Activated B cell treated with CpG ODN at 0.5 μM for 24 hours (primary cell): ENCODE measurements at regions not wholly inside any gene's neighbourhood (a gene's known extent, or its start where the extent isn't known, plus 50 kb on each side); places are given as distances from the start of the nearest gene placed in this dataset.

Experiments
- ATAC-seq: fragments of 200-7000 bp; cut with Tn5 transposase; one replicate; pipeline ENCODE4 v1.10.0; 2021; ENCODE audit warnings: low read depth, mild to moderate bottlenecking, moderate library complexity
- CTCF ChIA-PET: fragments of 350-600 bp; sonication (Branson Sonifier 250); formaldehyde crosslinking; loops from one replicate; lab custom pipeline; 2021; ENCODE audit warnings: antibody characterized with exemption; lab: Charles Lee
- POLR2A ChIA-PET: fragments of 350-600 bp; sonication (Branson Sonifier 250); formaldehyde crosslinking; loops from one replicate; lab custom pipeline; 2021; ENCODE audit warnings: antibody characterized with exemption; lab: Charles Lee
- DNase-seq: peaks from one replicate; pipeline ENCODE4 v3.0.0; 2022
- H3K27ac Mint-ChIP-seq: one replicate; pipeline ENCODE4 v1.8.0; 2020; ENCODE audit warnings: mixed read lengths
- H3K27me3 Mint-ChIP-seq: one replicate; pipeline ENCODE4 v1.8.0; 2021; ENCODE audit warnings: mixed read lengths
- H3K36me3 Mint-ChIP-seq: one replicate; pipeline ENCODE4 v1.8.0; 2021; ENCODE audit warnings: low read depth, mixed read lengths
- H3K4me1 Mint-ChIP-seq: one replicate; pipeline ENCODE4 v1.8.0; 2021; ENCODE audit warnings: mixed read lengths
- H3K4me3 Mint-ChIP-seq: one replicate; pipeline ENCODE4 v1.8.0; 2020; ENCODE audit warnings: mild to moderate bottlenecking, mixed read lengths
- H3K9me3 Mint-ChIP-seq: one replicate; pipeline ENCODE4 v1.8.0; 2020; ENCODE audit warnings: mixed read lengths
- CTCF ChIP-seq: fragments of 200-600 bp; IDR thresholded peaks from one replicate; pipeline ENCODE4 v1.8.0; 2022; ENCODE audit warnings: antibody characterized with exemption, mild to moderate bottlenecking
- intact Hi-C: fragments of 100-400 bp; cut with micrococcal nuclease; formaldehyde crosslinking; loops from one replicate; pipeline ENCODE4 v1.15.1; 2024

- Mint-ChIP-seq H3K27me3 (no peaks in the 10 kb centered on the region), H3K27ac (no peak overlapping the region), H3K4me1 (no peaks in the 10 kb centered on the region), H3K4me3 (no peak overlapping the region), H3K9me3 (no peaks in the 10 kb centered on the region), H3K36me3 (no peaks in the 10 kb centered on the region)
- CTCF ChIA-PET = no interaction called here
- no peak for DNase-seq
- POLR2A ChIA-PET = no interaction called here
- intact Hi-C loops = no loop called here
- TF ChIP-seq CTCF = no peak
- ATAC-seq = no peak
These were observed 693.4 kb downstream of the NOVA1 start for GRCh38 chr14:25904446-25904845.

GRCh38 chr14:25899197-25899596, 698.6 kb downstream of the NOVA1 start:
- no peaks in the 10 kb centered on the region for H3K36me3 Mint-ChIP-seq
- TF ChIP-seq CTCF = no peak
- POLR2A ChIA-PET = no interaction called here
- H3K4me1 Mint-ChIP-seq = no peaks in the 10 kb centered on the region
- no peaks in the 10 kb centered on the region for H3K9me3 Mint-ChIP-seq
- CTCF ChIA-PET = interaction anchor here (0.7 kb wide), 1 partner anchor 9 kb away, joined by 3 read pairs; no protein-coding TSS in a partner anchor
- no peak for DNase-seq
- no peak for ATAC-seq
- H3K4me3 Mint-ChIP-seq = no peak overlapping the region
- intact Hi-C loops = no loop called here
- no peaks in the 10 kb centered on the region for H3K27me3 Mint-ChIP-seq
- H3K27ac Mint-ChIP-seq = no peak overlapping the region

GRCh38 chr14:25896777-25897176, 701.1 kb downstream of the NOVA1 start:
- Mint-ChIP-seq H3K9me3 (peaks cover 8% of the 10 kb centered on the region), H3K4me3 (no peak overlapping the region), H3K27me3 (no peaks in the 10 kb centered on the region), H3K36me3 (no peaks in the 10 kb centered on the region), H3K27ac (no peak overlapping the region), H3K4me1 (no peaks in the 10 kb centered on the region)
- intact Hi-C loops = no loop called here
- TF ChIP-seq CTCF = no peak
- ATAC-seq (no peak), DNase-seq (no peak)
- ChIA-PET CTCF (no interaction called here), POLR2A (no interaction called here)

GRCh38 chr14:25895740-25896139, 702.1 kb downstream of the NOVA1 start:
- Mint-ChIP-seq H3K9me3 (peaks cover 8% of the 10 kb centered on the region), H3K4me1 (no peaks in the 10 kb centered on the region), H3K36me3 (no peaks in the 10 kb centered on the region), H3K4me3 (no peak overlapping the region), H3K27ac (no peak overlapping the region), H3K27me3 (no peaks in the 10 kb centered on the region)
- DNase-seq = no peak
- CTCF ChIA-PET = no interaction called here
- no peak for ATAC-seq
- intact Hi-C loops = no loop called here
- TF ChIP-seq CTCF = no peak
- POLR2A ChIA-PET = no interaction called here

GRCh38 chr14:25887251-25887878, 710.5 kb downstream of the NOVA1 start:
- ATAC-seq (no peak), DNase-seq (no peak)
- Mint-ChIP-seq H3K4me1 (no peaks in the 10 kb centered on the region), H3K9me3 (peaks cover 8% of the 10 kb centered on the region), H3K27me3 (no peaks in the 10 kb centered on the region), H3K27ac (no peak overlapping the region), H3K4me3 (no peak overlapping the region), H3K36me3 (no peaks in the 10 kb centered on the region)
- intact Hi-C loops = no loop called here
- no peak for TF ChIP-seq CTCF
- ChIA-PET POLR2A (no interaction called here), CTCF (no interaction called here)
